T47D (cell line): ENCODE measurements at regions not wholly inside any gene's neighbourhood (a gene's known extent, or its start where the extent isn't known, plus 50 kb on each side); places are given as distances from the start of the nearest gene placed in this dataset.

ENCODE experiments used
- DNase-seq, 2 experiments: peaks; one replicate each; pipeline versions ENCODE4 v3.0.0 to v3.0.0-alpha.2; 2011 to 2012; ENCODE audit warnings: low read depth in 1 of 2, low spot score in 1 of 2
- JUND ChIP-seq: IDR thresholded peaks from 2 replicates; pipeline ENCODE4 v1.6.1; 2012; ENCODE audit warnings: low read depth
- in situ Hi-C: cut with HindIII; loops from 2 replicates; pipeline ENCODE4 v1.10.0; 2016; ENCODE audit warnings: low sequenced_read_pairs, low pct_unique_long_range_greater_than_20kb

DNA sequence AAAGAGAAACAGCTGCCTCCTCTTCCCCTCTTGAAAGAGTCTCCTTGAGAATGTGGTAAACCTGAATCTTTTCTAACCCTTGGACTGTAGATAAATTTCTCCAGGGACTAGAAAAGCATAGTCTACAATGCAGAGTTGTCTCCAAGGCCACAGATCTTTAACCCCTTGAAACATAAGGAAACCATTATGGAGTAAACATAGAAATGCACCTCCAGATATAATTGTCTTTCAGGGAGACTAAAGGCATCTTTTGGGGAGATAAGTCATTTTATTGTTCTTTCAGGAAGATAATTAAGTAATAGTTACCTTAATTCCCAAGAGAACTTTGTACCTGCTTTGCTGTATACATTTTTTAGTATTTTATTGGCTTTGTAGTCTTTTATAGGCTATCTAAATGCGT is 373.6 kb upstream of the GRIA1 start:
- no peak for TF ChIP-seq JUND
- DNase-seq: no peak
- in situ Hi-C loops: no loop called here

DNA sequence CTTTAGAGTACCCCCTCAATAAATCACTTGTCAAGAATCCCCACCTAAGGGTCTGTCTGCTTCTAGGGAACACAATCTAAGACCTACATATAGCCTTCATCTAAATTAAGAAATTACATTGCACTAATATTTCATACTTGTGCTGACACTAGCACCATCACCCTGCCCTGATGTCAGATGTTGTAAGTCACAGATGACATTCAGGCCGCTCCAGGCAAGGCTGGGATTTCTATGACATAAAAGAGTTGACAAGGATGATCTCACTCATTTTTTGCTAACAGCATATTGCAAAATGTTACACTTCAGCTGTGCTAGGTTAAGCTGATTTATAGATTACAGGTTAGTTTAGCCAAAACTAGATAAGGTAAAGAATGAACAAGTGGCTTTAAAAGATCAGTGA is 372.5 kb upstream of the GRIA1 start:
- DNase-seq: no peak
- in situ Hi-C loops: no loop called here

DNA sequence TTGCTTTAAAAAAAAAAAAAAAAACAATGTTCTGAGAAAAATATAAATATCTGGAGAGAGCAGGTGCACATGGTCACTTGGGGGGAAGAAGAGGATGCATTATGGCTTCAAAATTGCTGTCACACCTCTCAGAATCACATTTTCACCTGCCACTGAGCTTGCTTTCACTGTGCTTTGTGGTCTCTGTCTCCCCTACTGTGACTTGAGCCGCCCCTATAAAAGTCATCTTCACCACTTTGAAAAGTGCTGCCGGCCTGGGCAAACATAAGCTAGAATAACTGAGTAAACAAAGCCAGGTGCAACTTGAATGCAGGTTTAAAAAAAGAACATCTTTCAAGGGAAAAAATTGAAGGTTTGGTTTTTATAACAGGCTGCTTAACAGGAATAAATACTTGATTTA is 368.1 kb upstream of the GRIA1 start:
- in situ Hi-C loops: no loop called here
- no peak for DNase-seq
- no peak for TF ChIP-seq JUND

More for the DNA sequence above, 372.5 kb upstream of the GRIA1 start:
- no peak for TF ChIP-seq JUND

DNA sequence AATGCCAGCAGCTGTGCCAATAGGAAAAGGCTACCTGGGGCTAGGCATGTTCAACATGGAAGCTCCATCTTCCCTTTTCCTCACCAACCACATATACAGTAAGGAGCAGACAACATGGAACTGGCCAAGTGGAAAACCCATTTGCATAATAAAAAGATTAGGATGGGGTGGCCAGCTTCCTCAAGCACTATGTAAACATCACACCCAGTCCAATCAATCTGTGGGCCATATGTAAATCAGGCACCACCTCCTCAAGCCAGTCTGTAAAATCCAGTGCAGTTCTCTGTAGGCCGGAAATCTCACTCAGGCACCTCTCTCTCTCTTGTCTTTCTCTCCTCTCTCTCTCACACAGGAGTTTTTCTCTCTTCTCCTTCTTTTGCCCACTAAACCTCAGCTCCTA is 360.2 kb upstream of the GRIA1 start:
- in situ Hi-C loops: no loop called here

GRCh38 chr5:153135411-153135810 is 355.1 kb upstream of the GRIA1 start:
- no peak for TF ChIP-seq JUND
- no peak for DNase-seq
- in situ Hi-C loops: no loop called here

More for the DNA sequence above, 360.2 kb upstream of the GRIA1 start:
- no peak for DNase-seq
- no peak for TF ChIP-seq JUND

DNA sequence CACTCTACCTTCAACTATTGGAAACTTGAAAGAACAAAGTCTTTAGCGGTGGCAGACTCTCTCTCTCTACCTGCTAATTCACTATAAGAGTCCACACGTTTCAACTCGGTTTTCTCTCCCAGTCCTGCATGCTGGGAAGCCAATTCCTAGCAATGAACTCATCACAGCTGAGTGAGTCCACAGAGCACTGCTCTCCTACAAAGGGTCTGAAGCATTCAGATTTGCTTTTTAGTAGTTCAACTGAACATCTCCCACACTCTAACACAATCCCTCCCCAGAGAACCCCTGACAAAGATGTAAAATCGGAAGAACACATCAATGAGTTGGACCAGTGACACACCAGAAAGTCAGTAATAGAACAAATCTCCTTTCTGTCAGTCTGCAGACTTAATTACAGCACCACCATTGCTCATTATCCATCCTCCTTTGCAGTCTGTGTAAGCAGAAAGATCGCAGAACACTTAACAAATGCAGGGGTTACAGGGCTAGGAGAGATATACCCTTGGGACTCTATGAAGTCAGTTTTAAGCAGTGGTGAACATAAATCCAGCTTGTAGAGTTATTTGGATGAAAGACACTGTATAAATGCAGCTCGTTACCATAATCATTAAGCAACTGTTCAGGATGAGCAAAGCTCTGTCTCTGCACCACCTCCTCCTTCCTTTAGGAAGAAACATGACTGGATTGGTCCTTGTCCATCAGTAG is 353.4 kb upstream of the GRIA1 start:
- in situ Hi-C loops: no loop called here
- TF ChIP-seq JUND: no peak
- DNase-seq: no peak

DNA sequence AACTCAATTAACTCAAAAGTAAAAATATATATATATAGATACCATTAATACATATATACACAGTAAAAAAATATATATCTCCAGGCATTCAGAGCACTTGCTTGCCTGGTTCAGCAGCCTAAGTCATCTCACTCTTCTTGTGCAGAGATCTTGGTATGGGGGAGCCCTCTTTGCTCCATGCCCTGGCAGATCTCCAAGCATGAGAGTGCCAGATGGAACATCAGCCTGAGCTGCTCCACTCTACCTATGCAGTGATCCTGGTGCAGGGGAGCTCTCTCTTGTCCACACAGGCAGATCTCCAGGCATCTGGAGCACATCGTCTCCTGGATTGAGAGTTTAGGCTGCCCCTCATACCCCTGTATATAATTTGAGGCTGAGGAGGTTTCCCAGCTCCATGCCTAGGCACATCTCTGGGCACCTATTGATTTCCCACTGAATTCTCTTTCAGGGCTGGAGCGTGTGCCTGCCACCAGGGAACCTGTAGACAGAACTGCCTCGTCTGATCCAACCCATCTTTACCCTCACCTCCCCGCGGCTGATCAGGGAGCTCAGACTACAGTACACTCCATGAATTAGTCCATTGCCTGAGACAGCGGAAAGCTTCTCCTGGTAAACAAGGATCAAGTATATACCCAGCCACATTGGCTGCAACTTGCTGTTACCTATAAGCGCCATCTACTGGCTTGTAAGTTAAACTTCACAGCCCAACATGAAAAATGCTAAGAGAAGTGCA is 342.4 kb upstream of the GRIA1 start:
- in situ Hi-C loops: no loop called here
- DNase-seq: peak; percentile 30 to 81

DNA sequence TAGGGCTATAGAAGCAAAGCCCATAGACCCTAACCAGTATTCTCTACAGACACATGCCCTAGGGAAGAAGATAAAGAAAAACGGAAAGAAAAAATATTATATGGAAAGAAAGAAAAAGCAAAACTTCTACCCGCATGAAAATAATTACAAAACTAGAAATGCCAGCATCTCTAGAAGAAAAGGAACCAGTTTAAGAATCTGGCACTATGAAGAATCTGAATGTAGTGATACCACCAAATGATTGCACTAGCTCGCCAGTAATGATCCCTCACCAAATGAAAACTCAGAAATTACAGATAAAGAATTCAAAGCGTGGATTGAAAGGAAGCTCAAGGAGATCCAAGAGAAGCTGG is 341.9 kb upstream of the GRIA1 start:
- no peak for DNase-seq
- in situ Hi-C loops: no loop called here
- TF ChIP-seq JUND: no peak

More for the DNA sequence above, 342.4 kb upstream of the GRIA1 start:
- TF ChIP-seq JUND: no peak

GRCh38 chr5:153151558-153151957 is 338.9 kb upstream of the GRIA1 start:
- TF ChIP-seq JUND: no peak
- DNase-seq: no peak
- in situ Hi-C loops: no loop called here

DNA sequence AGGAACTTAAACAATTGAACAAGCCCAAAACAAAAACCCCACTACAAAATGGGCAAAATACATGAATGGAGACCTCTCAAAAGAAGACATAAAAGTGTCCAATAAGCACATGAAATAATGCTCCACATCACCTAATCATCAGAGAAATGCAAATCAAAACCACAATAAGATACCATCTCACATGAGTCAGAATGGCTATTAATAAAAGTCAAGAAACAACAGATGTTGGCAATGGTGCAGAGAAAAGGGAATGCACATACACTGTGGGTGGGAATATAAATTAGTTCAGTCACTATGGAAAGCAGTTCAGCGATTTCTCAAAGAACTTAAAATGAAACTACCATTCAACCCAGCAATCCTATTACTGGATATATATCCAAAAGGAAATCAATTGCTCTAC is 337.4 kb upstream of the GRIA1 start:
- in situ Hi-C loops: no loop called here
- TF ChIP-seq JUND: no peak
- DNase-seq: no peak

DNA sequence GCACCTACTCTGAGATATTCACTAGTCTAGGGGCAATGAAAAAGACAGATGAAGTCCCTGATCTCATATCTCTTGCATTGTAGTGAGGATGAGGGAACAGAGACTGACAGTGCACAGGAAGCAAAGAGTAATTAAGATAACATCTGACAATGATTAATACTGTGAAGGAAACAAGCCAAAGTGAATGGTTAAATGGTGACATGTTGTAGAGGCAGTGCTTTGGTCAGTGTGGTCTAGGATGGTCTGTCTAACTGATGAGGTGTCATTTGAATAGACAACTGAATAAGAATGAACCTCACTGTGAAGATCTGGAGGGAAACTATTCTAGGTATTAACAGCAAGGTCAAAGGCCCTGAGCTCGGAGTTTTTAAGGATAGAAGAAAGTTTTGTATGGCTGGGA is 333.3 kb upstream of the GRIA1 start:
- in situ Hi-C loops: no loop called here
- TF ChIP-seq JUND: no peak
- DNase-seq: no peak

DNA sequence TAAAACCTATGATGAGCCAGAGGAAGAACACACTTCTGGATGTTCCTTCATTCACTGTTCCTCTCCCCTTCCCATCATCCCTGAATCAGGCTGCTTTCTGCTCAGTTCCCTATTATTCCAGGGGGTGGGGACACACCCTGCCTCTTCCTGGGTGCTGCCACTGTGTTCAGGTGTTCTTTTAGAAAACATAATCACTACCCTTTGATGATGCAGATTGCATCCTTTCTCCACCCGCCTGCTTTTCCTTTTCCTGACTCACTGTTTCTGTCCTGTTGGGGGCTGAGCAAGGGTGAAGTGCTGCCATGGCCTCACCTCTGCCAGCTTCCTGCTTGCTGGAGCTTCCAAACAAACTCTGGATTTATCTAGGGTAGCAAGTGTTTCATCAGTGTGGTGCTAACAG is 331.9 kb upstream of the GRIA1 start:
- no peak for DNase-seq
- in situ Hi-C loops: no loop called here

DNA sequence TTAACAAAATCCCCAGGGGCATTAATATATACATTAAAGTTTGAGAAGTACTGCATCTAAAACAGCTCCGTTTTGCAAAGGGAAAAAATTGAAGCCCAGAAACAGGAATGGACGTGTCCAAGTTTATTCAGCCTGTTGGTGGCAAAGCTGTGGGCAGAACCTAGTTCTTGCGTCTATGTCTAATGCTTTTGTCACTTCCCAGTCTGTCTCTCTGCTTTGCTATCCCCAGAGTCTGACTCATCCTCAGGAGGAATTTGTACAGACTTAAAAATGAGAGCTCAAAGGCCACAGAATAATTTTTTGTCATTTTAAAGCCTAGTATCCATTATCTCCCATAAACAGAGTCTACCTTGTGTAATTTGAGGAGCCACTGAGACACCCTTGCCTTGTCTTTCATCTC is 330.9 kb upstream of the GRIA1 start:
- in situ Hi-C loops: no loop called here
- TF ChIP-seq JUND: no peak
- DNase-seq: no peak

More for the DNA sequence above, 331.9 kb upstream of the GRIA1 start:
- no peak for TF ChIP-seq JUND
